Stimulated activated CD4-positive, alpha-beta T cell treated with anti-CD3 and anti-CD28 coated beads, Interleukin-15, amount 100 ng/mL, for 1 hour (primary cell): ENCODE measurements at regions not wholly inside any gene's neighbourhood (a gene's known extent, or its start where the extent isn't known, plus 50 kb on each side); places are given as distances from the start of the nearest gene placed in this dataset.
"Not testable (repeated sequence)": the region's sequence is repeated elsewhere in the genome, so short reads cannot be mapped to it uniquely, and the experiment has no call there.

Experiments
- DNase-seq, 2 donors: peaks; one replicate each; pipeline ENCODE4 v3.0.0-alpha.2; 2020; ENCODE audit warnings: low read depth in 1 of 2, low spot score in 1 of 2

- DNase-seq = no peak
These were observed 60.2 kb upstream of the ATP2B1 start for GRCh38 chr12:89768586-89769482.

- no peak for DNase-seq
These were observed 57.6 kb upstream of the ATP2B1 start for GRCh38 chr12:89765959-89766824.

GRCh38 chr12:89764164-89764563 is 55.5 kb upstream of the ATP2B1 start:
- DNase-seq = not testable (repeated sequence)

GRCh38 chr12:89762498-89763170 is 54.0 kb upstream of the ATP2B1 start:
- DNase-seq = no peak

- DNase-seq = no peak
These were observed 52.1 kb upstream of the ATP2B1 start for GRCh38 chr12:89760783-89761182.
